HL-60 (cell line): ENCODE measurements at regions not wholly inside any gene's neighbourhood (a gene's known extent, or its start where the extent isn't known, plus 50 kb on each side); places are given as distances from the start of the nearest gene placed in this dataset.

Source experiments
- CTCF ChIP-seq: IDR thresholded peaks from one replicate; pipeline ENCODE4 v1.5.1; 2011; ENCODE audit warnings: low read length, control low read depth, inconsistent platforms; ENCODE audit not compliant: insufficient read depth
- GABPA ChIP-seq: IDR thresholded peaks from 2 replicates; pipeline ENCODE4 v1.6.1; 2012; ENCODE audit warnings: low read depth
- POLR2AphosphoS5 ChIP-seq: IDR thresholded peaks from 2 replicates; pipeline ENCODE4 v1.6.1; 2012; ENCODE audit warnings: low read depth
- REST ChIP-seq: IDR thresholded peaks from 2 replicates; pipeline ENCODE4 v1.6.1; 2012; ENCODE audit warnings: low read depth; ENCODE audit not compliant: insufficient replicate concordance
- SPI1 ChIP-seq: IDR thresholded peaks from 2 replicates; pipeline ENCODE4 v1.6.1; 2012; ENCODE audit warnings: low read depth, mild to moderate bottlenecking, borderline replicate concordance

- TF ChIP-seq CTCF (no peak), POLR2AphosphoS5 (no peak), GABPA (no peak), REST (no peak), SPI1 (no peak)
Observed at GRCh38 chr6:138610816-138611215, 111.5 kb upstream of the NHSL1 start.
